ENCODE measurements at regions not wholly inside any gene's neighbourhood (a gene's known extent, or its start where the extent isn't known, plus 50 kb on each side); places are given as distances from the start of the nearest gene placed in this dataset.
"Not testable (repeated sequence)": the region's sequence is repeated elsewhere in the genome, so short reads cannot be mapped to it uniquely, and the experiment has no call there.

GRCh38 chr3:75431120-75431519, 233.0 kb upstream of the FRG2C start:
- TF ChIP-seq CTCF, POLR2A, POLR2AphosphoS5 (IDR thresholded peaks at IDR 0.05): not testable (repeated sequence)

Data from prostate gland (tissue), 2 donors.